Fibroblast of the aortic adventitia (primary cell): ENCODE measurements at regions not wholly inside any gene's neighbourhood (a gene's known extent, or its start where the extent isn't known, plus 50 kb on each side); places are given as distances from the start of the nearest gene placed in this dataset.

Experiments used
- DNase-seq: peaks from one replicate; pipeline ENCODE4 v3.0.0-alpha.2; 2010; ENCODE audit warnings: low read depth
- H3K4me3 ChIP-seq: 2 replicates; pipeline ENCODE4 v1.5.1; 2011; ENCODE audit warnings: low read depth, mild to moderate bottlenecking, control low read depth, low read length, moderate library complexity
- CTCF ChIP-seq: IDR thresholded peaks from 2 replicates; pipeline ENCODE4 v1.5.1; 2011; ENCODE audit warnings: mild to moderate bottlenecking, low read length, control low read depth, inconsistent platforms; ENCODE audit not compliant: insufficient read depth

GRCh38 chr7:65251851-65252620, 121.6 kb upstream of the ZNF92 start:
- peak overlapping the region; percentile 66 for H3K4me3 ChIP-seq
- DNase-seq: peak; percentile 22
- TF ChIP-seq CTCF: no peak

- no peak overlapping the region for H3K4me3 ChIP-seq
- DNase-seq: no peak
- no peak for TF ChIP-seq CTCF
Measured at GRCh38 chr7:65250697-65251395, 122.8 kb upstream of the ZNF92 start.

- no peak for DNase-seq
- no peak overlapping the region for H3K4me3 ChIP-seq
- TF ChIP-seq CTCF: no peak
Measured at GRCh38 chr7:65250216-65250615, 123.4 kb upstream of the ZNF92 start.

GRCh38 chr7:65247491-65247890, 126.2 kb upstream of the ZNF92 start:
- DNase-seq: no peak
- no peak for TF ChIP-seq CTCF
- H3K4me3 ChIP-seq: no peak overlapping the region

GRCh38 chr7:65239707-65240352, 133.8 kb upstream of the ZNF92 start:
- no peak for DNase-seq
- H3K4me3 ChIP-seq: peak overlapping the region; percentile 22

GRCh38 chr7:65239324-65239706, 134.3 kb upstream of the ZNF92 start:
- no peak overlapping the region for H3K4me3 ChIP-seq
- no peak for TF ChIP-seq CTCF
- no peak for DNase-seq

More at GRCh38 chr7:65239707-65240352, 133.8 kb upstream of the ZNF92 start:
- no peak for TF ChIP-seq CTCF
